ENCODE measurements at regions not wholly inside any gene's neighbourhood (a gene's known extent, or its start where the extent isn't known, plus 50 kb on each side); places are given as distances from the start of the nearest gene placed in this dataset.

GRCh38 chr9:92208693-92209524 lies 84.6 kb downstream of the IARS1 start:
- TF ChIP-seq CTCF (IDR thresholded peaks at IDR 0.05) (no peak), POLR2A (IDR thresholded peaks at IDR 0.05) (no peak)

Measured in heart left ventricle (tissue), 13 donors.